ENCODE measurements at regions not wholly inside any gene's neighbourhood (a gene's known extent, or its start where the extent isn't known, plus 50 kb on each side); places are given as distances from the start of the nearest gene placed in this dataset.

DNA sequence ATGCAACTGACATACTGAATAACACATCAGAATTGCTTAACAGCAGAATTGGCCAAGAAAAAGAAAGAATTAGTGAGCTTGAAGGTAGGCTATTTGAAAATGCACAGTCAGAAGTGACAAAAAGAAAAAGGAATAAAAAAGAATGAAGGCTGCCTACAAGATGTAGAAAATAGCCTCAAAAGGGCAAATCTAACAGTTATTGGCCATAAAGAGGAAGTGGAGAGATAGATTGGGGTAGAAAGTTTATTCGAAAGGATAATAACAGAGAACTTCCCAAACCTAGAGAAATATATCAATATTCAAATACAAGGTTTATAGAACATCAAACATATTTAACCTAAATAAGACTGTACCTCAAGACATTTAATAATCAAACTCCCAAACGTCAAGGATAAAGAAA is 67.5 kb downstream of the ATP6V1G3 start:
- Histone ChIP-seq H3K4me3 (replicated peaks; ENCODE audit: low read depth, low read length) (no peak overlapping the region), H3K36me3 (ENCODE audit: control insufficient read depth, insufficient read depth, low read length) (no peaks in the 10 kb centered on the region), H3K27me3 (replicated peaks; ENCODE audit: control insufficient read depth, insufficient read depth, low read length) (no peaks in the 10 kb centered on the region)
- DNase-seq (ENCODE audit: extremely low read depth, insufficient read length): no peak
- no peak for TF ChIP-seq CTCF (IDR thresholded peaks at IDR 0.05; ENCODE audit: insufficient read depth, low read length, poor library complexity, severe bottlenecking)

DNA sequence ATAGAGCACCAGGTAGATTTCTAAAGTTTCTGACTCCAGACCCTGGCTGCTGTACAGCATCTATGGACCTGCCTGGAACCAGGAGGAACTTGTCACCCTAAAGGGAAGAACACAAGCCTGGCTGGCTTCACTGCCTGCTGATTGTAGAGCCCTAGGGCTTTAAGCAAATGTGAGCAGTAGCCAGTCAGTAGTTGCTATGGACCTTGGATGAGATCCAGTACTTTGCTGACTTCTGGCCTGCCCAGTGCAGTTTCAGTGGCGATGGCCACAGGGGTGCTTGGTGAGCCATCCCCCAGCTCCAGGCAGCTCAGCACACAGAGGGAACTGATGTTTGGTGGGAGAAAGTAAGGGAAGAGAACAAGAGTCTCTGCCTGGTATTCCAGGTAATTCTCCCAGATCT is 68.4 kb downstream of the ATP6V1G3 start:
- DNase-seq (ENCODE audit: extremely low read depth, insufficient read length): no peak
- TF ChIP-seq CTCF (IDR thresholded peaks at IDR 0.05; ENCODE audit: insufficient read depth, low read length, poor library complexity, severe bottlenecking): no peak
- Histone ChIP-seq H3K4me3 (replicated peaks; ENCODE audit: low read depth, low read length) (no peak overlapping the region), H3K27me3 (replicated peaks; ENCODE audit: control insufficient read depth, insufficient read depth, low read length) (no peaks in the 10 kb centered on the region), H3K36me3 (ENCODE audit: control insufficient read depth, insufficient read depth, low read length) (no peaks in the 10 kb centered on the region)

DNA sequence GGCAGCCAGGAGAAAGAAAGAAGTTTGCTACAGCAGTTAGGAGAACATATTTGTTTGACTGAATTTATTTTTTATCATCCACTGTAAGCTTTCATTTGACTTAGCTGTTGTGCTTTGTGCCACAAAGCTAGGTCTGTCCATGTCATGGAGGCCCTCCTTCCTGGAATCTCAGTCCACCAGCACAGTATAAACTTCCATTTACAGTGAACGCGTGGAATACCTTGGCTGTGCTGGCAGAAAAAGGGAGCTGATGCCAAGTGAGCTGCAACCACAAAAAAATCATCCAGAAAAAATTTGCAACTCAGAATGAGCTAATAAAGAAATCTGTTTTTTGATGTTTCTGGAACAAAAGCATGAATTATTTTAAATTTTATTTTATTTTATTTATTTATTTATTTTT is 72.6 kb downstream of the ATP6V1G3 start:
- TF ChIP-seq CTCF (IDR thresholded peaks at IDR 0.05; ENCODE audit: insufficient read depth, low read length, poor library complexity, severe bottlenecking): no peak
- H3K27me3 ChIP-seq (replicated peaks; ENCODE audit: control insufficient read depth, insufficient read depth, low read length): no peaks in the 10 kb centered on the region
- no peaks in the 10 kb centered on the region for H3K36me3 ChIP-seq (ENCODE audit: control insufficient read depth, insufficient read depth, low read length)
- DNase-seq (ENCODE audit: extremely low read depth, insufficient read length): no peak
- H3K4me3 ChIP-seq (replicated peaks; ENCODE audit: low read depth, low read length): no peak overlapping the region

GRCh38 chr1:198467342-198467741 is 73.1 kb downstream of the ATP6V1G3 start:
- no peak for DNase-seq (ENCODE audit: extremely low read depth, insufficient read length)
- Histone ChIP-seq H3K4me3 (replicated peaks; ENCODE audit: low read depth, low read length) (no peak overlapping the region), H3K27me3 (replicated peaks; ENCODE audit: control insufficient read depth, insufficient read depth, low read length) (no peaks in the 10 kb centered on the region), H3K36me3 (ENCODE audit: control insufficient read depth, insufficient read depth, low read length) (no peaks in the 10 kb centered on the region)
- no peak for TF ChIP-seq CTCF (IDR thresholded peaks at IDR 0.05; ENCODE audit: insufficient read depth, low read length, poor library complexity, severe bottlenecking)

- peak; percentile 17 for DNase-seq (ENCODE audit: extremely low read depth, insufficient read length)
- Histone ChIP-seq H3K27me3 (replicated peaks; ENCODE audit: control insufficient read depth, insufficient read depth, low read length) (no peaks in the 10 kb centered on the region), H3K36me3 (ENCODE audit: control insufficient read depth, insufficient read depth, low read length) (no peaks in the 10 kb centered on the region), H3K4me3 (replicated peaks; ENCODE audit: low read depth, low read length) (no peak overlapping the region)
- peak; percentile 51 for TF ChIP-seq CTCF (IDR thresholded peaks at IDR 0.05; ENCODE audit: insufficient read depth, low read length, poor library complexity, severe bottlenecking)
Measured at GRCh38 chr1:198465201-198466144, 75.0 kb downstream of the ATP6V1G3 start.

Data from GM06990 (cell line).